HL-60 (cell line): ENCODE measurements at regions not wholly inside any gene's neighbourhood (a gene's known extent, or its start where the extent isn't known, plus 50 kb on each side); places are given as distances from the start of the nearest gene placed in this dataset.

ENCODE experiments used
- DNase-seq, 2 experiments: peaks; one replicate each; pipeline ENCODE4 v3.0.0-alpha.2; 2010 to 2020; ENCODE audit warnings: low read depth in 1 of 2, low spot score in 1 of 2
- H3K27ac ChIP-seq: fragments of 250-450 bp; sonication (Bioruptor Pico); replicated peaks from 2 replicates; pipeline ENCODE4 v1.5.1; 2020; ENCODE audit warnings: mild to moderate bottlenecking, moderate library complexity
- H3K27me3 ChIP-seq: fragments of 250-450 bp; sonication (Bioruptor Pico); 2 replicates; pipeline ENCODE4 v1.5.1; 2021; ENCODE audit warnings: mild to moderate bottlenecking, moderate library complexity; ENCODE audit not compliant: insufficient read depth, poor library complexity, severe bottlenecking
- H3K4me3 ChIP-seq: replicated peaks from 2 replicates; pipeline ENCODE4 v1.5.1; 2011; ENCODE audit warnings: mild to moderate bottlenecking, control low read depth, low read length; ENCODE audit not compliant: insufficient read depth
- GABPA ChIP-seq: IDR thresholded peaks from 2 replicates; pipeline ENCODE4 v1.6.1; 2012; ENCODE audit warnings: low read depth
- POLR2AphosphoS5 ChIP-seq: IDR thresholded peaks from 2 replicates; pipeline ENCODE4 v1.6.1; 2012; ENCODE audit warnings: low read depth
- REST ChIP-seq: IDR thresholded peaks from 2 replicates; pipeline ENCODE4 v1.6.1; 2012; ENCODE audit warnings: low read depth; ENCODE audit not compliant: insufficient replicate concordance
- SPI1 ChIP-seq: IDR thresholded peaks from 2 replicates; pipeline ENCODE4 v1.6.1; 2012; ENCODE audit warnings: low read depth, mild to moderate bottlenecking, borderline replicate concordance
- TF ChIP-seq, protein P1 (sequence below): IDR thresholded peaks from one replicate; pipeline ENCODE4 v1.5.1; 2011; ENCODE audit warnings: low read length, control low read depth, inconsistent platforms; ENCODE audit not compliant: insufficient read depth

GRCh38 chr12:84150201-84150600, 762.4 kb downstream of the SLC6A15 start:
- TF ChIP-seq SPI1: no peak
- Histone ChIP-seq H3K27me3 (no peaks in the 10 kb centered on the region), H3K27ac (no peak overlapping the region), H3K4me3 (no peak overlapping the region)
- no peak for DNase-seq

DNA sequence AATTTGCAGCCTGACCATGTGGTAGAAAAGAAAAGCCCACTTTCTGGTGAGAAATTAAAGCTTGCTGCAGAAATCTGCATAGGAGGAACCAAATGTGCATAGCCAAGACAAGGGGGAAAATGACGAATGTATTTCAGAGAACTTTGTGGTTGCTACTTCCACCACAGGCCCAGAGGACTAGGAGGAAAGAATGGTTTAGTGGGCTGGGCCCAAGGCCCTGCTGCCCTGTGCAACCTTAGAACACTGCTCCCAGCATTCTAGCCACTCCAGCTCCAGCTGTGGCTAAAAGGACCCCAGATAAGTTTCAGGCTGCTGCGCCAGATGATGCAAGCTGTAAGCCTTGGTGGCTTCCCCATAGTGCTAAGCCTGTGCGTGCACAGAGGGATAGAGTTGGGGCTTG, 764.3 kb downstream of the SLC6A15 start:
- Histone ChIP-seq H3K27ac (no peak overlapping the region), H3K27me3 (no peaks in the 10 kb centered on the region), H3K4me3 (no peak overlapping the region)
- TF ChIP-seq GABPA (no peak), POLR2AphosphoS5 (no peak), REST (no peak), SPI1 (no peak)
- TF ChIP-seq, protein P1, sequence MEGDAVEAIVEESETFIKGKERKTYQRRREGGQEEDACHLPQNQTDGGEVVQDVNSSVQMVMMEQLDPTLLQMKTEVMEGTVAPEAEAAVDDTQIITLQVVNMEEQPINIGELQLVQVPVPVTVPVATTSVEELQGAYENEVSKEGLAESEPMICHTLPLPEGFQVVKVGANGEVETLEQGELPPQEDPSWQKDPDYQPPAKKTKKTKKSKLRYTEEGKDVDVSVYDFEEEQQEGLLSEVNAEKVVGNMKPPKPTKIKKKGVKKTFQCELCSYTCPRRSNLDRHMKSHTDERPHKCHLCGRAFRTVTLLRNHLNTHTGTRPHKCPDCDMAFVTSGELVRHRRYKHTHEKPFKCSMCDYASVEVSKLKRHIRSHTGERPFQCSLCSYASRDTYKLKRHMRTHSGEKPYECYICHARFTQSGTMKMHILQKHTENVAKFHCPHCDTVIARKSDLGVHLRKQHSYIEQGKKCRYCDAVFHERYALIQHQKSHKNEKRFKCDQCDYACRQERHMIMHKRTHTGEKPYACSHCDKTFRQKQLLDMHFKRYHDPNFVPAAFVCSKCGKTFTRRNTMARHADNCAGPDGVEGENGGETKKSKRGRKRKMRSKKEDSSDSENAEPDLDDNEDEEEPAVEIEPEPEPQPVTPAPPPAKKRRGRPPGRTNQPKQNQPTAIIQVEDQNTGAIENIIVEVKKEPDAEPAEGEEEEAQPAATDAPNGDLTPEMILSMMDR: no peak
- DNase-seq: no peak

DNA sequence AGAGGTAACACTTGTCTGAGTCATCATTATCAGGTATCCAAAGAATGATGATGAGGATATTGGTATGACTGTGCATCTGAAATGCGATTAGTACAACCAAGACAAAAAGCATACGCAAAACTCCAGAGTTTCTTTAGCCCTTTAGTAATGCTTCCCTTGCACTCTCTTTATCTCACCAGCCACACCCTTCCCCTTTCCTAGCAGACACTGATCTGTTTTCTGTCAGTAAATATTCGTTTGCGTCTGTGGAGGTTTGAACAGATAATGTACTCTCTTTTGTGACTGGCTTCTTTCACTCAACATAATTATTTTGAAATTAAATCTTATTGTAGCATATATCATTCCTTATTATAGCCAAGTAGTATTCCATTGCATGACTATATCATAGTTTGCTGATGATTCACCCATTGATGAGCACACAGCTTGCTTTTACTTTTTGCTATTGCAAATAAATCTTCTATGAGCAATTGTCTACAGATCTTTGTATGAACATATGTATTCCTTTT, 775.7 kb downstream of the SLC6A15 start:
- DNase-seq: no peak
- no peak overlapping the region for H3K27ac ChIP-seq
- H3K27me3 ChIP-seq: no peaks in the 10 kb centered on the region
- no peak overlapping the region for H3K4me3 ChIP-seq
- TF ChIP-seq, protein P1: no peak
- TF ChIP-seq SPI1: no peak

GRCh38 chr12:84135586-84136279, 776.9 kb downstream of the SLC6A15 start:
- H3K4me3 ChIP-seq: no peak overlapping the region

More at GRCh38 chr12:84135586-84136279, 776.9 kb downstream of the SLC6A15 start:
- DNase-seq: no peak
- H3K27ac ChIP-seq: no peak overlapping the region
- no peaks in the 10 kb centered on the region for H3K27me3 ChIP-seq
- TF ChIP-seq GABPA (no peak), POLR2AphosphoS5 (no peak), REST (no peak), SPI1 (no peak)
- TF ChIP-seq, protein P1: no peak
